ENCODE measurements at regions not wholly inside any gene's neighbourhood (a gene's known extent, or its start where the extent isn't known, plus 50 kb on each side); places are given as distances from the start of the nearest gene placed in this dataset.

- Histone ChIP-seq H3K4me2 (ENCODE audit: insufficient read depth, low read length) (no peak overlapping the region), H4K20me1 (ENCODE audit: insufficient read depth, low read length) (no peaks in the 10 kb centered on the region), H3K9me3 (ENCODE audit: low read depth, low read length) (no peaks in the 10 kb centered on the region), H3K27me3 (ENCODE audit: insufficient read depth, low read length) (peaks cover 4% of the 10 kb centered on the region), H3K4me3 (ENCODE audit: insufficient read depth, low read length) (no peak overlapping the region), H3K79me2 (ENCODE audit: insufficient read depth, low read length) (no peaks in the 10 kb centered on the region), H3K4me1 (ENCODE audit: insufficient read depth, low read length) (peaks cover 12% of the 10 kb centered on the region), H3K36me3 (ENCODE audit: insufficient read depth, low read length) (no peaks in the 10 kb centered on the region), H2AFZ (ENCODE audit: low read length) (no peak overlapping the region), H3K27ac (ENCODE audit: low read depth, low read length) (no peak overlapping the region)
- no peak for DNase-seq (ENCODE audit: insufficient read length, low spot score, missing footprints)
- no peak for TF ChIP-seq CTCF (IDR thresholded peaks at IDR 0.05; ENCODE audit: extremely low read depth, low read depth, low read length)
Observed at GRCh38 chr12:76946446-76946845, 67.6 kb upstream of the CSRP2 start.

- no peak for TF ChIP-seq CTCF (IDR thresholded peaks at IDR 0.05; ENCODE audit: extremely low read depth, low read depth, low read length)
- H3K4me1 ChIP-seq (ENCODE audit: insufficient read depth, low read length): peaks cover 12% of the 10 kb centered on the region
- H4K20me1 ChIP-seq (ENCODE audit: insufficient read depth, low read length): no peaks in the 10 kb centered on the region
- H3K36me3 ChIP-seq (ENCODE audit: insufficient read depth, low read length): no peaks in the 10 kb centered on the region
- H3K79me2 ChIP-seq (ENCODE audit: insufficient read depth, low read length): no peaks in the 10 kb centered on the region
- H3K9me3 ChIP-seq (ENCODE audit: low read depth, low read length): no peaks in the 10 kb centered on the region
- no peak overlapping the region for H2AFZ ChIP-seq (ENCODE audit: low read length)
- no peak for DNase-seq (ENCODE audit: insufficient read length, low spot score, missing footprints)
- no peak overlapping the region for H3K4me3 ChIP-seq (ENCODE audit: insufficient read depth, low read length)
- no peak overlapping the region for H3K27ac ChIP-seq (ENCODE audit: low read depth, low read length)
- H3K4me2 ChIP-seq (ENCODE audit: insufficient read depth, low read length): no peak overlapping the region
- H3K27me3 ChIP-seq (ENCODE audit: insufficient read depth, low read length): peaks cover 4% of the 10 kb centered on the region
Observed at GRCh38 chr12:76945867-76946266, 67.0 kb upstream of the CSRP2 start.

- no peak for DNase-seq (ENCODE audit: insufficient read length, low spot score, missing footprints)
- no peaks in the 10 kb centered on the region for H4K20me1 ChIP-seq (ENCODE audit: insufficient read depth, low read length)
- H3K9me3 ChIP-seq (ENCODE audit: low read depth, low read length): no peaks in the 10 kb centered on the region
- H3K27me3 ChIP-seq (ENCODE audit: insufficient read depth, low read length): peaks cover 2% of the 10 kb centered on the region
- no peak overlapping the region for H3K27ac ChIP-seq (ENCODE audit: low read depth, low read length)
- H3K4me1 ChIP-seq (ENCODE audit: insufficient read depth, low read length): peaks cover 12% of the 10 kb centered on the region
- no peak for TF ChIP-seq CTCF (IDR thresholded peaks at IDR 0.05; ENCODE audit: extremely low read depth, low read depth, low read length)
- no peaks in the 10 kb centered on the region for H3K36me3 ChIP-seq (ENCODE audit: insufficient read depth, low read length)
- H3K79me2 ChIP-seq (ENCODE audit: insufficient read depth, low read length): no peaks in the 10 kb centered on the region
- H3K4me2 ChIP-seq (ENCODE audit: insufficient read depth, low read length): no peak overlapping the region
- no peak overlapping the region for H3K4me3 ChIP-seq (ENCODE audit: insufficient read depth, low read length)
- H2AFZ ChIP-seq (ENCODE audit: low read length): no peak overlapping the region
Observed at GRCh38 chr12:76944892-76945291, 66.1 kb upstream of the CSRP2 start.

- Histone ChIP-seq H3K4me1 (ENCODE audit: insufficient read depth, low read length) (peaks cover 12% of the 10 kb centered on the region), H3K27me3 (ENCODE audit: insufficient read depth, low read length) (no peaks in the 10 kb centered on the region), H3K79me2 (ENCODE audit: insufficient read depth, low read length) (no peaks in the 10 kb centered on the region), H4K20me1 (ENCODE audit: insufficient read depth, low read length) (no peaks in the 10 kb centered on the region), H3K36me3 (ENCODE audit: insufficient read depth, low read length) (no peaks in the 10 kb centered on the region), H3K9me3 (ENCODE audit: low read depth, low read length) (no peaks in the 10 kb centered on the region), H3K27ac (ENCODE audit: low read depth, low read length) (no peak overlapping the region), H3K4me3 (ENCODE audit: insufficient read depth, low read length) (no peak overlapping the region), H2AFZ (ENCODE audit: low read length) (peak overlapping the region; percentile 23), H3K4me2 (ENCODE audit: insufficient read depth, low read length) (no peak overlapping the region)
- DNase-seq (ENCODE audit: insufficient read length, low spot score, missing footprints): no peak
- no peak for TF ChIP-seq CTCF (IDR thresholded peaks at IDR 0.05; ENCODE audit: extremely low read depth, low read depth, low read length)
Observed at GRCh38 chr12:76943008-76943407, 64.2 kb upstream of the CSRP2 start.

Data from osteoblast (primary cell).